ENCODE measurements at regions not wholly inside any gene's neighbourhood (a gene's known extent, or its start where the extent isn't known, plus 50 kb on each side); places are given as distances from the start of the nearest gene placed in this dataset.
"Not testable (repeated sequence)": the region's sequence is repeated elsewhere in the genome, so short reads cannot be mapped to it uniquely, and the experiment has no call there.

DNA sequence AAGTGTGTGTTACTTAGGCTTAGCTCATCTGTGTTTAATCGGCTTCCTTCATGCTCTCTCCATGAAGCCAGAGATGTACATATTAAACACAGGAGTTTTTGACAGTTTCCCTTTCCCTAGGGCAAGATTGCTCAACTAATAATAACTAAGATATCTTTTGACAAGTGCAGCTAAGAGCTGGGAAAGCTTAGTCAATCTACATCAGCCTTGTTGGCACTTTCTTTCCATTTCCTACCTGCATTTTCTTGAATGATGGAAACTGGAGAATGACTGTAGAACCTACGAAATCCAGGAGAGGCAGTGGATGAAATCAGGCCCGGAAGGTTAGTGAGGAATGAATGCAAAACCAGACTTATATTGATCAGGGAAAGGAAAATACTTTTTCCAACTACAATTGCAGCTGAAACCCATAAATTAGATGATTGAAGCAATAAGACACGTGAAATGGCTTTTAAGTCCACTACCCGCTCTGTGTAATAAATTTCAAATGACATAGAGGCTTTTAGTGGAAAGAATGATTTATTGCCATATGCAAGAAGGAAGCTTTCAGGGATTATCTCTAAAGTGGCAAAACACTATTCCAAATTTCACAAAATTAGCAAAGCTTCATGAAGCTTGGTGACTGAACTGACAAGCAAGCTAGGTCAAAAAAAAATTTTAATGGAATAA lies 237.2 kb upstream of the ID4 start:
- 90 to 95% methylated on average over 5 of the region's 5 CpGs for WGBS, 2 experiments
- Histone ChIP-seq H3K27ac (ENCODE audit: insufficient read depth, low read depth, low read length, poor library complexity, severe bottlenecking) (no peak overlapping the region), H3K9me3 (ENCODE audit: control insufficient read depth, low read length) (no peaks in the 10 kb centered on the region), H3K36me3 (ENCODE audit: control insufficient read depth, insufficient read depth, low read length) (no peaks in the 10 kb centered on the region), H3K27me3 (ENCODE audit: control insufficient read depth, insufficient read depth, low read length, poor library complexity, severe bottlenecking) (no peaks in the 10 kb centered on the region), H3K4me1 (ENCODE audit: control insufficient read depth, insufficient read depth, low read length) (no peaks in the 10 kb centered on the region), H3K4me3 (ENCODE audit: insufficient read depth, low read depth, low read length) (no peak overlapping the region)

DNA sequence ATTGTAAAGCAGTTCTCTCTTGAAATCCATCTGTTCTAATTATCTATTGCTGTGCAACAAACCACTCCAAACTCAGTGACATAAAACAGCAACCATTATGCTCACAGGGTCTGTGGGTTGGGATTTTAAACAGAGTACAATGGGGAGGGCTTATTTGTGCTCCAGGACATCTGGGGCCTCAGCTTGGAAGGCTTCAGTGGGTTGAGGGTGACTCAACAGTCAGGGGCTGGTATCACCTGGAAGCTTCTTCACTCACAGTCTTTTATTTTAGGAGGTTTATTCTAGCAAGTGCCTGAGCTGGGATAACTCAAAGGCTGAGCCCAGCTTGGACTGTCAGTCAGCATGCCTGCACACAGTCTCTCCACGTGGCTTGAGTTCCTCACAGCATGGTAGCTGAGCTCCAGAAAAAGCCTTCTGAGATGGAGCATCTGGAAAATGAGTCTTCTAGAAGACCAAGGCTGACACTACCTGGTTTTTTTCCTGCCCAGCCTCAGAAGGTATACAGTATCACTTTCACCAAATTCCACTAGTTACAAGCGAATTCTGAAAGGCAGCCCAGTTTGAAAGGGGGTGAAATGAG lies 234.6 kb upstream of the ID4 start:
- no peaks in the 10 kb centered on the region for H3K27me3 ChIP-seq (ENCODE audit: control insufficient read depth, insufficient read depth, low read length, poor library complexity, severe bottlenecking)
- no peak overlapping the region for H3K4me3 ChIP-seq (ENCODE audit: insufficient read depth, low read depth, low read length)
- no peaks in the 10 kb centered on the region for H3K9me3 ChIP-seq (ENCODE audit: control insufficient read depth, low read length)
- no peaks in the 10 kb centered on the region for H3K4me1 ChIP-seq (ENCODE audit: control insufficient read depth, insufficient read depth, low read length)
- H3K27ac ChIP-seq (ENCODE audit: insufficient read depth, low read depth, low read length, poor library complexity, severe bottlenecking), result no peak overlapping the region
- WGBS, 2 experiments, result 66 to 78% methylated on average over 2 of the region's 2 CpGs
- H3K36me3 ChIP-seq (ENCODE audit: control insufficient read depth, insufficient read depth, low read length), result no peaks in the 10 kb centered on the region

- no peaks in the 10 kb centered on the region for H3K27me3 ChIP-seq (ENCODE audit: control insufficient read depth, insufficient read depth, low read length, poor library complexity, severe bottlenecking)
- WGBS, 2 experiments, result 93 to 100% methylated on average over 1 of the region's 1 CpG
Observed at GRCh38 chr6:19603721-19604120, 233.4 kb upstream of the ID4 start.

DNA sequence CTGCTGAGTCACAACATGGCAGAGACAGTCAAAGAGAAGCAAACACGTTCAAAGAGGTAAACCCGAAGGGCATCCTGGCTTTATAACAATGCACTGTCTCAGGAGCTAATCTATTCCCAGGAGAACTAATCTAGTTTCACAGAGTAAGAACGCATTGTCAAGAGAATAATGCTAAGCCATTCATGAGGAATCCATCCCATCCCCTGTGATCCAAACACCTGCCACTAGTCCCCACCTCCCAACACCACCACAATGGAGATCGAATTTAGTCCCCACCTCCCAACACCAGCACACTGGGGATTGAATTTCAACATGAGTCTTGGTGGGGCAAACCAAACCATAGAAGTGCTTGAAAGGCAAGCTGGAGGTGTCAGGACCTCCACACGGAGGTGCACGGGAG lies 231.5 kb upstream of the ID4 start:
- Histone ChIP-seq H3K36me3 (ENCODE audit: control insufficient read depth, insufficient read depth, low read length) (no peaks in the 10 kb centered on the region), H3K4me3 (ENCODE audit: insufficient read depth, low read depth, low read length) (no peak overlapping the region), H3K4me1 (ENCODE audit: control insufficient read depth, insufficient read depth, low read length) (no peaks in the 10 kb centered on the region), H3K9me3 (ENCODE audit: control insufficient read depth, low read length) (no peaks in the 10 kb centered on the region), H3K27ac (ENCODE audit: insufficient read depth, low read depth, low read length, poor library complexity, severe bottlenecking) (no peak overlapping the region), H3K27me3 (ENCODE audit: control insufficient read depth, insufficient read depth, low read length, poor library complexity, severe bottlenecking) (no peaks in the 10 kb centered on the region)
- 88 to 89% methylated on average over 6 of the region's 6 CpGs for WGBS, 2 experiments

More at GRCh38 chr6:19603721-19604120, 233.4 kb upstream of the ID4 start:
- Histone ChIP-seq H3K4me3 (ENCODE audit: insufficient read depth, low read depth, low read length) (no peak overlapping the region), H3K9me3 (ENCODE audit: control insufficient read depth, low read length) (no peaks in the 10 kb centered on the region), H3K27ac (ENCODE audit: insufficient read depth, low read depth, low read length, poor library complexity, severe bottlenecking) (no peak overlapping the region), H3K4me1 (ENCODE audit: control insufficient read depth, insufficient read depth, low read length) (no peaks in the 10 kb centered on the region), H3K36me3 (ENCODE audit: control insufficient read depth, insufficient read depth, low read length) (no peaks in the 10 kb centered on the region)

DNA sequence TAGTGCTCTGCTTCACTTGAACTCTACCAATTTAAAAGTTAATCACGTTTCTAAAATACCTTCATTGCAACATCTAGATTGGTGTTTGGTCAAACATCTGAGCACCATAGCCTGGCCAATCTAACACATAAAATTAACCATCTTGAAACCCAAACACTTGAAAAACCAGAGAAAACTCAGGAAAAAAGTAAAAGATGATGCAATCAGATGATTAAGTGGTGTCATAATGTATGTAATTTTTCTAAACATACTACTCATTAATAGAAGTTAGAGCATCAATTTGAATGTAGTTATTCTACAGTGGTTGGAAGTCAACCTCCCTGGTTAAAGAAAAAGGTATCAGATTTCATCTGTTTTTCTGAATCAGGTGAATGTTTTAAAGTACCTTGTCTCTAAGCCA lies 228.6 kb upstream of the ID4 start:
- no peak overlapping the region for H3K27ac ChIP-seq (ENCODE audit: insufficient read depth, low read depth, low read length, poor library complexity, severe bottlenecking)

GRCh38 chr6:19609972-19610641 lies 227.1 kb upstream of the ID4 start:
- no peaks in the 10 kb centered on the region for H3K4me1 ChIP-seq (ENCODE audit: control insufficient read depth, insufficient read depth, low read length)
- H3K9me3 ChIP-seq (ENCODE audit: control insufficient read depth, low read length), result no peaks in the 10 kb centered on the region
- no peaks in the 10 kb centered on the region for H3K36me3 ChIP-seq (ENCODE audit: control insufficient read depth, insufficient read depth, low read length)
- no peak overlapping the region for H3K27ac ChIP-seq (ENCODE audit: insufficient read depth, low read depth, low read length, poor library complexity, severe bottlenecking)
- no peaks in the 10 kb centered on the region for H3K27me3 ChIP-seq (ENCODE audit: control insufficient read depth, insufficient read depth, low read length, poor library complexity, severe bottlenecking)
- no peak overlapping the region for H3K4me3 ChIP-seq (ENCODE audit: insufficient read depth, low read depth, low read length)
- 96% methylated on average over 4 of the region's 5 CpGs for WGBS, 2 experiments

More for the DNA sequence above, 228.6 kb upstream of the ID4 start:
- Histone ChIP-seq H3K9me3 (ENCODE audit: control insufficient read depth, low read length) (no peaks in the 10 kb centered on the region), H3K27me3 (ENCODE audit: control insufficient read depth, insufficient read depth, low read length, poor library complexity, severe bottlenecking) (no peaks in the 10 kb centered on the region), H3K4me3 (ENCODE audit: insufficient read depth, low read depth, low read length) (no peak overlapping the region), H3K4me1 (ENCODE audit: control insufficient read depth, insufficient read depth, low read length) (no peaks in the 10 kb centered on the region), H3K36me3 (ENCODE audit: control insufficient read depth, insufficient read depth, low read length) (no peaks in the 10 kb centered on the region)
- 91 to 100% methylated on average over 1 of the region's 1 CpG for WGBS, 2 experiments

DNA sequence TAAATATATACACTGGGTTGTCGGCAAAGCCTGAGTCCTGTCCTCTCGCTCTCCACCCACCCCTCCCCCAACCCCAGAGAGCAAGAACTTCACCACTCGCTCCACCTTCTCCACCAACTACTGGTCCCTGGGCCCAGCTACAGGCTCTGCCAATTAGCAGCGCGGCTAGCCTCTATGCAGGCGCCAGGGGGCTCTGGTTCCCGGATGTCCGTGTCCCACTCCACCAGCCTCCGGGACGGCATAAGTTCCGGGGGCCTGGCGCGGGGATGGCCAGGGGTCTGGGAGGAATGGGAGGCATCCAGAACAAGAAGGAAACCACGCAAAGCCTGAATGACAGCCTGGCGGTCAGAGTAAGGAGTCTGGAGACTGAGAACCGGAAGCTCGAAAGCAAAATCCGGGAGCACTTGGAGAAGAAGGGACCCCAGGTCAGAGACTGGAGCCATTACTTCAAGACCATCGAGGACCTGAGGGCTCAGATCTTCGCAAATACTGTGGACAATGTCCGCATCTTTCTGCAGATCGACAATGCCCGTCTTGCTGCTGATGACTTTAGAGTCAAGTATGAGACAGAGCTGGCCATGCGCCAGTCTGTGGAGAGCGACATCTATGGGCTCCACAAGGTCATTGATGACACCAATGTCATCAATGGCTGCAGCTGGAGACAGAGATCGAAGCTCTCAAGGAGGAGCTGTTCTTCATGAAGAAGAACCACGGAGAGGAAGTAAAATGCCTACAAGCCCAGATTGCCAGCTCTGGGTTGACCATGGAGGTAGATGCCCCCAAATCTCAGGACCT lies 224.3 kb upstream of the ID4 start:
- not testable (repeated sequence) for H3K4me3 ChIP-seq (ENCODE audit: insufficient read depth, low read depth, low read length); H3K27me3 ChIP-seq (ENCODE audit: control insufficient read depth, insufficient read depth, low read length, poor library complexity, severe bottlenecking); H3K4me1 ChIP-seq (ENCODE audit: control insufficient read depth, insufficient read depth, low read length); H3K27ac ChIP-seq (ENCODE audit: insufficient read depth, low read depth, low read length, poor library complexity, severe bottlenecking); H3K9me3 ChIP-seq (ENCODE audit: control insufficient read depth, low read length); H3K36me3 ChIP-seq (ENCODE audit: control insufficient read depth, insufficient read depth, low read length)
- 95 to 96% methylated on average over 27 of the region's 27 CpGs for WGBS, 2 experiments

DNA sequence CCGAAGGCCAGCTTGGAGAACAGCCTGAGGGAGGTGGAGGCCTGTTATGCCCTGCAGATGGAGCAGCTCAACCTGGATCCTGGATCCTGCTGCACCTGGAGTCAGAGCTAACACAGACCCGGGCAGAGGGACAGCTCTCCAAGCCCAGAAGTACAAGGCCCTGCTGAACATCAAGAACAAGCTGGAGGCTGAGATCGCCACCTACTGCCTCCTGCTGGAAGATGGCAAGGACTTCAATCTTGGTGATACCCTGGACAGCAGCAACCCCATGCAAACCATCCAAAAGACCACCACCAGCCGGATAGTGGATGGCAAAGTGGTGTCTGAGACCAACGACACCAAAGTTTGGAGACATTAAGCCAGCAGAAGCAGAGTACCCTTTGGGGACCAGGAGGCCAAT lies 223.5 kb upstream of the ID4 start:
- no peaks in the 10 kb centered on the region for H3K27me3 ChIP-seq (ENCODE audit: control insufficient read depth, insufficient read depth, low read length, poor library complexity, severe bottlenecking)
- no peaks in the 10 kb centered on the region for H3K36me3 ChIP-seq (ENCODE audit: control insufficient read depth, insufficient read depth, low read length)
- WGBS, 2 experiments, result 91 to 93% methylated on average over 4 to 5 of the region's 5 CpGs
- no peaks in the 10 kb centered on the region for H3K9me3 ChIP-seq (ENCODE audit: control insufficient read depth, low read length)
- no peak overlapping the region for H3K27ac ChIP-seq (ENCODE audit: insufficient read depth, low read depth, low read length, poor library complexity, severe bottlenecking)
- no peak overlapping the region for H3K4me3 ChIP-seq (ENCODE audit: insufficient read depth, low read depth, low read length)
- no peaks in the 10 kb centered on the region for H3K4me1 ChIP-seq (ENCODE audit: control insufficient read depth, insufficient read depth, low read length)

GRCh38 chr6:19616022-19616421 lies 221.1 kb upstream of the ID4 start:
- H3K27me3 ChIP-seq (ENCODE audit: control insufficient read depth, insufficient read depth, low read length, poor library complexity, severe bottlenecking), result no peaks in the 10 kb centered on the region
- no peaks in the 10 kb centered on the region for H3K4me1 ChIP-seq (ENCODE audit: control insufficient read depth, insufficient read depth, low read length)
- no peak overlapping the region for H3K4me3 ChIP-seq (ENCODE audit: insufficient read depth, low read depth, low read length)
- no peaks in the 10 kb centered on the region for H3K9me3 ChIP-seq (ENCODE audit: control insufficient read depth, low read length)
- no peak overlapping the region for H3K27ac ChIP-seq (ENCODE audit: insufficient read depth, low read depth, low read length, poor library complexity, severe bottlenecking)
- H3K36me3 ChIP-seq (ENCODE audit: control insufficient read depth, insufficient read depth, low read length), result no peaks in the 10 kb centered on the region

DNA sequence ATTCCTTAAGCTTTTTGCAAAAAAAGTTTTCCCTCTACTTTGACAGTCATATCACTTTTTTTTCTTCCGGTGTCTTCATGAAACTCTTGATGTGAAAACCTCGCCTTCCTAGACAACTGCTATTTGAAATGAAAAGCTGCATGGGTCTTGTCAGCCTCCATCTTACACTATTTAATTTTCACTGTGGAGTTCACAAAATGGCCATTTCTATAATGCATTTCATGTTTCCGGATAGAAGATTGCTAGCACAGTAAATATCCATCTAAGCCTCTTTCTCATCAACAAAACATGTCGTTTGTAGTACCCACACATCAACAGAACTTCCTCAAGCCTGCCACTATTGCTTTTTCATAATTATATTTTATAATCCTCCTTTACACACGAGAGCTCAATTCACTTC lies 204.9 kb upstream of the ID4 start:
- Histone ChIP-seq H3K9me3 (ENCODE audit: control insufficient read depth, low read length) (no peaks in the 10 kb centered on the region), H3K36me3 (ENCODE audit: control insufficient read depth, insufficient read depth, low read length) (no peaks in the 10 kb centered on the region), H3K27ac (ENCODE audit: insufficient read depth, low read depth, low read length, poor library complexity, severe bottlenecking) (no peak overlapping the region), H3K4me1 (ENCODE audit: control insufficient read depth, insufficient read depth, low read length) (no peaks in the 10 kb centered on the region), H3K4me3 (ENCODE audit: insufficient read depth, low read depth, low read length) (no peak overlapping the region), H3K27me3 (ENCODE audit: control insufficient read depth, insufficient read depth, low read length, poor library complexity, severe bottlenecking) (no peaks in the 10 kb centered on the region)
- 91 to 94% methylated on average over 5 of the region's 5 CpGs for WGBS, 2 experiments
